Suprapubic skin (tissue), 3 donors: ENCODE measurements at regions not wholly inside any gene's neighbourhood (a gene's known extent, or its start where the extent isn't known, plus 50 kb on each side); places are given as distances from the start of the nearest gene placed in this dataset.

Experiments
- CTCF ChIP-seq, 2 donors: fragments of 200-600 bp in 1 of 2; fragments of 450-650 bp in 1 of 2; sonication (generic) in 1 of 2; IDR thresholded peaks; one replicate each; pipeline ENCODE4 v1.5.1; 2016 to 2019; ENCODE audit warnings: antibody characterized with exemption in 2 of 2, mild to moderate bottlenecking in 1 of 2, moderate library complexity in 1 of 2
- POLR2A ChIP-seq, 2 donors: fragments of 450-650 bp; IDR thresholded peaks; one replicate each; pipeline ENCODE4 v1.6.1; 2017; ENCODE audit warnings: antibody characterized with exemption in 2 of 2, mild to moderate bottlenecking in 2 of 2, moderate library complexity in 2 of 2

DNA sequence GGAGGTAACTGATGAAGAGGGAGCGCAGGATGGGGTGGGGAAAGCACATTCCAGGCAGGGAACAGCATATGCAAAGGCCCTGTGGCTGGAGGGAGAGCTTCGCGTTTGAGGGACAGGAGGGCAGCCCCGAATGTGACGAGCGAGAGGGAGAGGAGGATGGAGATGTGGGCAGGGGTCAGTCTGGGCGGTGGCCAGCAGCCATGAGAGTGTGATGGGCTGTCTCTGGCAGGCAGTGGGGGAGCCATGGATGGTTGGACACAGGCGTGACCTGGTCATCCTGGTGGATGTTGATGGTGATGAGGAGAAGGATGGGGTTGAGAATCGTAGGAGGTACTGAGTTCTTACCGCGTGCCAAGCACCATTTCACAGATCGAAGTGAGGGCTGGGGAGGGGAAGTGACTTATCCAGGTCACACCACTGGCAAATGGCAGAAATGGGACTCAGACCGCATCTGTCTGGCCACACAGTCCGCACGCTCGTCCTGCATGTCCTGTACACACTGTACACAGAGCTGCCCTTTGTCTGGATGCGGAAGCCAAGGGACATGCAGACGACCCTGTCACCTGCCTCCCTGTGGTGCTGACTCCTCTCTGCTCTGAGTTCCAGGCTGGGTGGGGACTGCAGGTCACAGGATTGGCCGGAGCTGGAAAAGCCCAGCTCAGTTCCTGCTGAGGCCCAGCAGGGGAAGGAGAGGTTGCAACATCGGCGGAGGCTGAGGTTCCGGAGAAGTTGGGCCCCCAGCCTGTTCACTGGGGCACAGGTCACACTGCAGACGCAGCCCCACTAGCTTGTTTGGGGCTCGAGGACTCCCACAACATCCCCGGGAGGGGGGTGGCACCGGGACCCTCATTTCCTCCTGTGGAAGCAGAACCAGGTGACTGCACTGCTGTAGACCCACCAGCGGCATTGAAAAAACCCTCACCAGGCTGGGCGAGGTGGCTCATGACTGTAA lies 165.6 kb upstream of the IER5L start:
- TF ChIP-seq POLR2A (IDR thresholded peaks at IDR 0.05): no peak
- no peak for TF ChIP-seq CTCF (IDR thresholded peaks at IDR 0.05)
